HG02938 (cell line): ENCODE measurements at regions not wholly inside any gene's neighbourhood (a gene's known extent, or its start where the extent isn't known, plus 50 kb on each side); places are given as distances from the start of the nearest gene placed in this dataset.

Experiments used
- ATAC-seq: cut with Tn5 transposase; IDR thresholded peaks from one replicate; pipeline ENCODE4 v1.9.1; 2021; ENCODE audit warnings: mild to moderate bottlenecking, moderate library complexity; ENCODE audit not compliant: unreplicated experiment

DNA sequence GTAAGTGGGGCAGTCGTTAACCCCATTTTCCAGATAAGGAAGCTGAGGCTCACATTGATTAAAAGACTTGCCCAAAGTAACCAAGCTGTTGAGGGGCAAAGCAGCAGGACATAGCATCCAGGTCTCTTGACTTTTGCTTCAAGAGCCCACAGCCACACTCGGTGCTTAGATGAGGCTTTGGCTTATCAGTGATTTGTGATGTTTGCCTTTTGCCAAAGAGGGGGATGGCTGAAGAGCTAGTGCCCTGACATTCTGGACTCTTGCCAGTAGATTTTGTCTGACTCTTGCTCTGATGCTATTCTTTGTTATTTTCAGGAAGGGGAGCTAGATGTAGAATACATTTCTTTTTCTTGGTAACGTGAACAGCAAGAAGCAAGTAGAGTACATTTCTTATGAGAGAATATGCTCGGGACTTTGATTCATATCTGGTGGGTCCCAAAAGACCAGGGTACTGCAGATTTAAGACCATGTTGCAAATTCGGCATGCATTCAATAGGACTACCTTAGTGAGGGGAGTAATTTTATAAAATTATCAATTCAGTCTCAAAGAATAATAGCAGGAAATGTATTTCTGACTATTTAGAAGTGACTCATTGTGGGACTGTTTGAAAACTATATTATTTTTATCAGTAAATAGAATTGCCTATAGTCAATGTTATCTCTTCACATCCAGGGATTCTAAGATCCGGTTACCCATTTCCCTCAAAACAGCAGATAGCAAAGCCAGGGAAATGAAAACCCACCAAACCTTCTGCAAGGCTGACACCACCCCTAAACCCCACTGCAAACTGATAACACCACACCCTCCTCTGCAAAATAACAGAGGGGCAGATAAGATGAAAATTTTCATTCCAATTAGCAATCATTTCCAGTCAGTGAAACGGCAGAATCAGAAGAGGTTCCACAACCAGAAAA lies 180.0 kb upstream of the BMPER start:
- no peak for ATAC-seq

DNA sequence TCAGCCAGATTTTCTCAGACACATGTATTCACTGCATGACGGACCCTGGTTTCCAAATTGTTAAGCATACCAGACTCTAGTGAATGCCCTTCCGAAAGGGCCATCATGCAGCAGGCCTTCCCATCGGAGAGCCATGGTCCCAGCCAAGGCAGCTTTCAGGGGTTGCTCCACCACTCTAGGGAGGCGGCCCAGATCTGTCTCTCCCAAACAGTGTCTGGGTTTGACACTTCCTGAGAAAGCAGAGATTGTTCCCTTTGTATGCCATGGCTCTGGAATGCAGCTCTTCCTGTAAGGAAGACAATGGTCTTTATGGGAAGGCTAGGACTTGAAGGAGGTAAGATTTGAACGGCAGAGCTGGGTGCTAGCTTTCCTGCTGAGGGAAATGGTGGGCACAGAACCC lies 178.8 kb upstream of the BMPER start:
- ATAC-seq, result no peak

DNA sequence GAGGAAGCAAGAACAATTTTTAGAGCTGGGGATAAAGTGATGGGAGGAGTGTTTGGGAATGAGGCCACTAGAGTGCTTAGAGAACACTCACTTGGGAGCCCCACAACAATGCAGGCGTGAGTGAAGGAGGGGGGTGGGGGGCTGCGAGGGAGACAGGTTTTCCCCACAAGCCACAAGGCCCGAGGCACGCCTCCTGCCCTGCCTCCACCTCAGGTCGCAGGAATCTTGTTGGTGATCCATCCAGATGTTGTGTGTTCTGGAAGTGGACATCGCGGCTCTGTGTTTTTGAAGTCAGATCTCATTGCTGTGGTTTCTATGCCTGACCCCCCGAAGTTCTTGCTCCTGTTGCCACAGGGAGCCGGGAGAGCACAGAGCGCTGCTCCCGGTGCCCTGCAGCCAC lies 178.0 kb upstream of the BMPER start:
- ATAC-seq, result no peak

DNA sequence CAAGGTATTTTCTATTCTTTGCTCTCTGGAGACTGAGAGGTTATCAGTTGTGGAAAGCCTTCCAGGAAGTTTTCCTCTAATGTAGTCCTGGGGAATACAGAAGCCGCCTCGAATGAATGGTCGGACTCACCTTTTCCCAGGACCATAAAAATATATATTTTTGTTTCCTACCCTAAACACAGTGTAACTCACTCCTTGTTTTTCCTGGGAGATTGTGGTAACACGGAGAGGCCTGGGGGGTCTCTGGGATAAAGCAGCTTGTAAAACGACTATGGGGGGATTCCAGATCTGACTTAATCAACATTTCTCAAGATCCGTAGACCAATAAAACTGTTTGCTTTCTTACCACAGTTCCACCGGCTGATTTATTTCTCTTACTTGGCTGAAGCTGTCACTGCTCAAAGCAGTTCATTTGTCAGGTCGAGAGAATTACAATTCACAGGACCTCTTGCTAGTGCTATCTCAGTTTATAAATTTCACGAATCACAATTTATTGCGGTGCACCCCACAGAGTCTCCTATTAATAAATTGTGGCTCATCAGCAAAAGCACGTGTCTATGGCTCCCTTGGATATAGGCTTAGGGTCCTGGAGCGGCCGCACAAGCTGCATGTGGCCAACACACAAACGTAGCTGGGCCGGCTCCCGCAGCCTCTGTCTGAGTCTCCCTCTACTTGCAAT lies 176.3 kb upstream of the BMPER start:
- ATAC-seq, result no peak

DNA sequence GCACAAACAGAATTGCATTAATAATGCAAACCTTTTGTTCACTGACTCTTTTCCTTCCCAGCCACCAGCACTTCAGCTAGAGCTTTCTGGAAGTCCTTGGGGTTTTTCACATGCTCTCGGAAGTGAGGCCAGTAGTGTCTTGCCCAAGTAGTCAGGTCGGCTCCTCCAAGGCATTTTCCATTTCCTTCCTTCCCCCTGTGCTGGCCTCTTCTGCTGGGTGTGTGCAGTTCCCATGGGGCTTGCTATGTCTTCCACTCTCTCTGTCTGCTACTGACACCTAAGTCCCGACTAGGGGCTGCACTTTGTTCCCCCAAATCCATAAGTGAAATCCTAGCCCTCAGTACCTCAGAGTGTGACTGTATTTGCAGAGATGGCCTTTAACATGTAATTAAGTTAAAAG lies 175.6 kb upstream of the BMPER start:
- ATAC-seq, result no peak

DNA sequence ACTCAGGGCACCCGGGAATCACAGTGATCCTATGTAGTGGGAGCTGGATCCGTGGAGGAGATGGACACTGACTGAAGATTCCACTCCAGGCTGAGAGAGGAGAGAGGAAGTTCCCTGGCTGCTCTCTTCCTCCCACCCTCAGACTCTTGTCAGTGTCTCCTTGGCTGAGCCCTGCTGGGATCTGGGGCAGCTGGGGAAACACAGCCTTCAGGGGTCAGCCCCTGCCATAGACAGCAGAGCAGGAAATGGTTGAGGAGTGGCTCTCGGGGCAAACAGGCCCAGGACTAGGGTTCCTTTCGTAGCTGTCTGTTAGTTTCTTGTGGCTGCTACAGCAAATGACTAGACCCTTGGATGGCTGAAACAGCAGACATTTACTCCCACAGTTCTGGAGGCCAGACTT lies 174.4 kb upstream of the BMPER start:
- no peak for ATAC-seq

DNA sequence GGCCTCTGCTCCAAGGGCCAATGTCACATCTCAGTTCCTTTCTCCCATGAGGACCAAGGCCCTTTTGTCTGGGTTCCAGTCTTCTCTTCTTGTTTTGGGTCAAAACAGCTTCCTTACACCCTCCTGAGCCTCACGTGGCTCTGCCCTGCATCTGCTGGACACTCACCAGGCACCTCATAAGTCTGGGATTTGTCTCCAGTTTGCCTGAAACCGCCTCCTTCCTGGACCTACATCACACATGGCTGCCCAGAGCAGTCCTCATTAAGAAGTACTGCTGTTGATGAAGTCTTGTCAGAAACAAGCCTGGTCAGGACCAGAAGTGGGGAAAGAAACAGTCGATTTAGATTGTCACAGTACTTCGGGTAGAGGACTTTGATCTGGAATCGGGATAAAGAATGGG lies 173.4 kb upstream of the BMPER start:
- ATAC-seq, result no peak

DNA sequence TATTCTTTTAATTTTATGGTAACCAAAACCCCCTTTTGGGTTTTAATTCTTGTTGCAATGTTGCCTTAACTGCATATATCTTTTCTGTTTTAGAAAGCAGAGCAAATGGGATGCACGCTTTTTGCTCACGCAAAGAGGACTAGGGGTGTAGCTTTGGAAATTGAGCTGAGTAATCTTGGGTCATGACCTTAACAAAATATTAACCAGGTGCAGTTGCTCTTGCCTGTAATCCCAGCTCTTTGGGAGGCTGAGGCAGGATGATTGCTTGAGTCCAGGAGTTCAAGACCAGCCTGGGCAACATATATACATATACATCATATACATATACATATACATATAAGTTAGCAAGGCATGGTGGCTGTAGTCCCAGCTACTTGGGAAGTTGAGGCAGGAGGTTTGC lies 172.9 kb upstream of the BMPER start:
- ATAC-seq, result no peak

DNA sequence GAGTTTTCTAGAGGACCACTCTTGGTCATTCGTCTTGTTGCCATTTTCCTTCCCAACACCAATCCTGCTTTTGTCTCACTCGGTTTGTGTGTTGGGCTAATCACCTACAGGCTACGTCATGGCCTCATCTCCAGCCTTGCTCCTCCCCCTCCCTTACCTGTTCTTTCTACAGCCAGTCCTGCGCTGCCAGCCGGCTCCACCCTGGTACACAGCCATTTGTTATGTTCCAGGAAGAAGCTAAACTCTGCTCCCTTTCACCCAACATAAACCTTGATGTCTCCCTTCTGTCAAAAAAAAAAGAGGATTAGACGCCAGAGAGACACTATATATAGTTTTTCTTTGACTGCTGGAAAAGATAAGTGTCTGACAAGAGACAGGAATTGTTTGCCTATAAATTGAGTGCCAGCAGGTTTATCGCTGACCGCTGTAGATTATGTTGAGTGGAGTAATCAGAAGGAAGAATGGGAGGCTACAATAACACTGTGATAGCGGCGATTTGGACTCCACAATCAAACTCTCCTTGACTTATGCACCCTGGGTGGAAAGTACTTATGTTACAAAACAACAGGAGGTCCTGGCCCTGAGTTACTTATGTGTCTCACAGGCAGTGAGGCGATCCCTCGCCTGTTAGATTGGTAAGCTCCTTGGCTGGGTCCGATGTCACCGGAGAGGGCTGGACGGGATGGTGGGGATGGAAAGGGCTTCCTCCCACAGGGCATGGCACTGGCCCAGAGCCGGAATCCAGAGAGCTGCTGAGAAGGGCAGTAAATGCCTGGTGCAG lies 171.3 kb upstream of the BMPER start:
- ATAC-seq, result no peak

DNA sequence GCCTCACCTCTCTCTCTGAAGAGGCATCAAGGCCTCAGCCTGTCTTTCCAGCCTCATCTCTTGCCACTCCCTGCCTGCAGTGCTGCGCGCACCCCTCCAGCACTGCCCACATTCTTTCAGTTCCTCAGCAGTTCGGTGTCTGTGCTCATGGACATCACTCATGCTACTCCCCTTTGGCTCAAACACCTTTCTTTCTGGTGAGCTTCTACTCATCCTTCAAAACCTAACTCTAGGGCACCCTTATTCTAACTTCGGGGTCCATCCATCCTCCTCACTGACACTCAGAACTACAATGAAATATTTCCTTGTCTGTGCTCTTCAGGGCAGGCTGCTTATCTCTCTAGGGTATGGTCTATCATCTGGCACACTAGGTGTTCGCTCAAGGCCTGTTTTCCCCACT lies 169.9 kb upstream of the BMPER start:
- ATAC-seq, result no peak

DNA sequence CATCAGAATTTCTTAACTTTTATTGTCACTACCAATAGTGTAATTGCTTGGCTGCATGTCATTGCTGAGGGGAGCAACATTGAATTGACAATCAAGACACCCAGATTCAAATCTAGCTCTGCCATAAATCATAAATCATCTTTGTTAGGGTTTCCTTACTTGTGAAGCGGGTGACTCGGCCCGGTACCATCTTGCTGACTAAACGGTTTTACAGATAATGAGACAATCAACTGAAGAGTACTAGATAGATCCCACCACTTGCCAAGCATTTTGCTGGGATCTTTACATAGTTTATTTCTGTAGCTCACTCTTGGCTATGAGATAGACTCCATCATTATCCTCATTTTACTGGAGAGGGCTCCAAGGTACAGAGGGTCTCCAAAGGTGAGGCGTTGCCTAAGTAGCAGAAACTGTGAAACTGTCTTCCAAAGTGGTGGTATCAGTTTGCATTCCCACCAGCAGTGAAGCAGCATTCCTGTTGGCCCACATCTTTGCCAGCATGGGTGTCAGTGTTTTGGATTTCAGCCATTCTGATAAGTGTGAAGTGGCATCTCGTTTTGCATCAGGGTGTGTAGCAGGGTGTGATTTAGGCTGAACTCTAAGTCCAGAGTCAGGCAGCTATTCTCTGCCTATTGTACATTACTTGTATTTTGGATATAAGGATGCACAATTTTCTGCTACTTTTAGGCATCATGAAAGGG lies 168.7 kb upstream of the BMPER start:
- ATAC-seq, result no peak

DNA sequence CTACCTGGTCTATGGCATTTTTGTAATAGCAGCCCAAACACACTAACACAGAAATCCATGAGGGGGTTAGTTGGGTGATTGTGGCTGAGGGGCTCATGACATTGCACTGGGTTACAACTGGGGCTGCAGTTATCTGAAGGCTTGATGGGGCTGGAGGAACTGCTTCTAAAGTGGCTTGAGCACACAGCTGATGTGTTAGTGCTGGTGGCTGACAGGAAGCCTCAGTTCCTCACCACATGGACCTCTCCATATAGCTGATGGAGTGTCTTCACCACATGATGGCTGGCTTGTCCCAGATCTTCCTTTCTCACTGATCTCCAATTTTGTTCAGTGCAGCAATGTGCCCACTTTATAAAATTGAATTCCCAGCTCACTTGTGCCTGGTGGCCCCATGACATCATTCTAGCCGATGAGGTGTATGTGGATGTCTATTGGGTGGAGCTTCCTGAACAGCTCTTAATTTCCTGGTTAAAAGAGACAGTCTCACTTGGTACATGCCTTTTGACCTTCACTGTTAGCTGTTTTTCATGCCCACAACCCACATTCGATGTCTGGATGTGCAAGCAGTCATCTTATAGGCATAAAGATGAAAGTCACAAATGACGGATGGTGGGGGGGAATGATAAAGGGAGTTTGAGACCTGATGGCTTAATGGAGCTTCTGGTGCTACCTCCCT lies 166.9 kb upstream of the BMPER start:
- ATAC-seq, result no peak

DNA sequence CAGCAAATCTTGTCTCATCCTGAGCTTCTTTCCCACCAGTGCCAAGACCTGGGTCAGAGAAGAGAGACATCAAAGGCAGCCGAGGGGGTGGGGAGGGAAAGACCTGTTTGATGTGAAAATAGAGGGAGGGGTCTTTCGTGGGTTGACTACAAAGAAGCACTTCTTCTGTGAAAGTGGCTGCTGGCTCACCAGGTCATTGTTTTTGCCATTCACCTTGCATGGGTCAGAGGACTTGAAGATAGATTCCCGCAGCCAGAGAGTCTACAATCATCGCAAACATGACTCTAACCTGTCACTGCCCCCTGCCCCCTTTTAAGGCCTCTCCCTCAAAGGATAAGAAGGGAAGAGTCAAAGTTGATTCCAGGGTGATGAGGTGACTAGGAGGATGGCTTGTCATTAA lies 166.1 kb upstream of the BMPER start:
- no peak for ATAC-seq

DNA sequence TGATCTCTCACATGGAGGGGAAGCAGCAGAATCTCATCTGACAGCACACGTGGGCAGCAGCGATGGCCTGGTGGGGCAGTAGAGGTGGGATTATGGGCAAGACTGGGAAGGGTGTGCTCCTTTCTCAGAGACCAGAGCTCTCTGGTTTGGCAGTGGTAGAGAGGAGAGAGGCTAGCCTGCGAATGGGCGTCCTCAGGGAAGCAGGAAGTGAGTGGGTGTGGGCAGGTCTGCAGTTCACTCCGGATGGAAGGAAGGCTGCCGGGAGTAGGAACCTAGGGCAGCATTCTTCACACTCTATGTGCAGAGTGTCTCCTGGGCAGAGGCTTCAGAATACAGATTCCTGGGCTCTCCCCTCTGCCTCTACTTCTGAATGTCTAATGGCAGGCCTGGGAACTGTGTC lies 162.8 kb upstream of the BMPER start:
- no peak for ATAC-seq

DNA sequence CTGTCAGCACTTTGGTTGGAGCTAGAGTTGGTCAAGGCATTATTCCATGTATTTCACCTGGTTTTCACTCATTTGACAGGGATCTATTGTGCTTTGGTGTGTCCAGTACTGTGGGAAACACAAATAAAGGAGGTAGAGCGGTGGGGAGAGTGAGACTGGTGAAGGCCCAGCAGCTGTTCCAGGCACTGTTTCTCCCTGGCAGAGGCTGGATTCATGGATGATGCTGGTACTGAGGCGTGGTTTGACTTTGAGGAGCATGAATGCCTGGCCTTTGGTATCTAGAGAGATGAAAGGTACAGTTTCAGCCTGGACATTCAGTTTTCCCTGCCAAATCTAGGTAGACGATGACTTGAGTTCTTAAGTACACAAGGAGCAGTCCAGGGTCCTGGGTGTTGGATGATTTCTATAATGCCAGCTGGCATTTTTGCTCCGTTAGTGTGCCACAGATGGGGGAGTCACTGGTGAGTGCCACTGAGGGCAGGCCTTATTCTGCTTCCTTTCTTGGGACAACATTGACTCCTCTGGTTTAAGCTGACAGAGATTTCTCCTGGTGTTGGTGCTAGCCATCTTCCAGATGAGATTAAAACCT lies 162.2 kb upstream of the BMPER start:
- ATAC-seq, result no peak

DNA sequence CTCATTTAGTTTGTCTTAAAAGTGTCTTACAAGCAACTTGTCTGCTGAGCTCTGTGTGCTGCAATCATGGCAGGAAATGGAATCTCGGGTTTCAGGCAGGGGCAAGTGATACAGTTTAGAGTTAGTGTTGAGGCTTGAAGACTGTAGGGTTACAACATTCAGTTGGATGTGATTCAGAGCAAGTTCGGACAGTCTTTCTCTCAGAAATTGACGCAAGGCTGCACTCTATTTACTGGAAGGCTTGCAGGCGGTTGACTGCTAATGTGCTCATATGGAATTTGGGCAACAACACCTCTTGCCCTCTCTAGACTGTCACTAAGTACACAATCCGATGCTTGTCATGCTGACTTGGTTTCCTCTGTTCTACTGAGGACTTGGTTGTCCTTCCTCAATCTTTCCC lies 161.7 kb upstream of the BMPER start:
- ATAC-seq, result no peak

DNA sequence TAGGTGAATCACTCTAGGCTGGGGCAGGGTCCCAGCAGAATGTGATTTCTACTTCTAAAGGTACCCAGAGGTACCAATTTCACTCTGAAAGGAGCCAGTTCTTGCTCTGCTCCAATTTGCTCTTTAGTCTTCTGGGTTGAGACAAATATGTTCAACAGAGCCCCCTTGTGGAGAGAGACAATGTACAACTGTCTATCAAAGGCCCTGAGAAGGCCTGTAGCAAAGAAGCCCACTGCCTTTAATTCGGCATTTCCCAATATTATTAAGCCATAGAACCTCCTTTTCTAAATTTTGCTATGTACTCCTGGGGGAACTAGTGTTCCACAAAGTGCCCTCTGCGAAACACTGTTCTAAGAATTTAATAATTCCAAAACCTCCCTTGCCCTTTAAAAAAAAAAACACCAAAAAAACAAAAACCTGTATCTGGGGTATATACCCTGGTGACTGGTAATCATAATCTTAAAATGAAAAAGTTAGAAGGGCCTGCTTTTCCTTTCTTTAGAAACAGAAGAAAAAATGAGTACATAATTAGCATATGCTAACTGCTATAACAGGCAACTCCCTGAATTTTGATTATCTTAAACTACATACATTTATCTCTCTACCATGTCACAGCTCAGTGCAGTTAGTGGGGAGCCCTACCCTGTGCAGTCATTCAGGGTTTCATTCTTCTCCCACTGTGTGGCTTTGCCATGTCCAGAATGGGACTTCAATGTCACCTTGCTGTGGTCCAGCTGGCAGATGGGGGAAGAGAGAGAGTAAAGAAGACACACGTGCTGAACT lies 160.9 kb upstream of the BMPER start:
- ATAC-seq, result no peak

DNA sequence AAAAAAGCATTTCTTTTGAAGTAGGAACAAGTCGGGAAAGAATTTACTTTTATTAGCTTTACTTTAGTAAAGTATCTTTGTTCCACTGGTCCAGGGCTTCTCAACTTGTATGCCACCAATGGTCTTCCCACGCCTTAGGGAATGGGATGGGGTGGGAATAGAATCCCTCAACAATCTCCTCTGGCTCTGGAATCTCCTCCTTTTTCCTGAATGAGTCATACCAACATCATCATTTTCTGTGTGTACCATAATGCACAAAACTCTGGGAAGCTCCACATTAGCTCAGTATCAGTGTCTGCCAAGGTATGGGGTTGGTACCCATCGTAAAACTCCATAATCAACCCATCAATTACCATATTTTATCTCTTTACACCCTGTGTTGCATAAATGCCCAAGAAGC lies 159.4 kb upstream of the BMPER start:
- no peak for ATAC-seq

DNA sequence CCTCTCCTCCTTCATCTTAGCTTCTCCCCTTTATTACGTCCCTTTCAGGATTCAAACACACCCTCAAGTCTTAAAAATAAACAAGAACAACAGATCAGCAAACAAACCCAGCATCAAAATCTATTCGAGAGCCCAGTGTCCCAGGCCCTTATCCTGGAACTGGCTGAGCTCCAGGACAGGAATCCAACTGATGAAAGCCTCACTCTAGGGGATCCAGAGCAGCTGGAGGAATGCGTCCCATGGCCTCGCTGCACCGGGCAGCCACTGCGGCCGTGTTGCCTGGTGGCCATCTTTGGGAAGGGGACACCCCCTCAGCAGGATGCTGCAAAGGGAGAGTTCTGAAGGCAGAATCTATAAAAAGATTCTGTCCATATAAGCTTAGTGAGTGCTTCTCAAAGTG lies 156.5 kb upstream of the BMPER start:
- no peak for ATAC-seq
